B cell (primary cell): ENCODE measurements at regions not wholly inside any gene's neighbourhood (a gene's known extent, or its start where the extent isn't known, plus 50 kb on each side); places are given as distances from the start of the nearest gene placed in this dataset.

ENCODE experiments used
- CTCF ChIP-seq: fragments of 200-600 bp; IDR thresholded peaks from one replicate; pipeline ENCODE4 v1.8.0; 2022; ENCODE audit warnings: antibody characterized with exemption, mild to moderate bottlenecking
- EZH2 ChIP-seq: IDR thresholded peaks from 2 replicates; pipeline ENCODE4 v1.6.1; 2012; ENCODE audit warnings: borderline replicate concordance, low read depth, mild to moderate bottlenecking, moderate library complexity, low read length; ENCODE audit not compliant: insufficient read depth, poor library complexity, severe bottlenecking

- TF ChIP-seq CTCF: no peak
- no peak for TF ChIP-seq EZH2
These were observed 990.6 kb upstream of the PHF14 start for GRCh38 chr7:9983048-9983447.
